ENCODE measurements at regions not wholly inside any gene's neighbourhood (a gene's known extent, or its start where the extent isn't known, plus 50 kb on each side); places are given as distances from the start of the nearest gene placed in this dataset.

DNA sequence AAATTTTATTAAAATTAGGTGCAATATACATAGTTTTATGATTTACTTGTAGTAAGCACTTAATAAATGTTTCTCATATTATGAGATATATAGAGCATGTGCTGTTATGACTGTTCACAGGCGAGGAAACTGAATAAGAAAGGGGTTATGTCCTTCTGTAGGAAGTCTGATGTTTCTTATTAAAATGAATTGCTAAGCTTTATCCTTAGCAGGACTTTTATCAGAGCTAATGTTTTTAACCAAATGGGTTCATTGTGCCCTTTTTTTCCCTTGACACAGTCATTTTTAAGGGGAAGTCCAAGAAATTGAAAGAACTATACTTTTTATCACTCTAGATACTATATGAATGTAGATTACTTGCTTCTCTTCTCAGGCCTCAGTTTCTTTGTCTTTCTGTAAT is 285.2 kb downstream of the PTPRC start:
- TF ChIP-seq CSDC2 (CRISPR knock-in tag; IDR thresholded peaks at IDR 0.05) (no peak), ZFP30 (CRISPR knock-in tag; IDR thresholded peaks at IDR 0.05) (no peak), ZFP3 (CRISPR knock-in tag; IDR thresholded peaks at IDR 0.05) (no peak), ZNF70 (CRISPR knock-in tag; IDR thresholded peaks at IDR 0.05) (no peak), ARNTL (CRISPR knock-in tag; IDR thresholded peaks at IDR 0.05; ENCODE audit: borderline replicate concordance, low read depth) (no peak), OSR1 (CRISPR knock-in tag; IDR thresholded peaks at IDR 0.05) (no peak), PPARA (CRISPR knock-in tag; IDR thresholded peaks at IDR 0.05; ENCODE audit: borderline replicate concordance) (no peak), ZNF8 (CRISPR knock-in tag; IDR thresholded peaks at IDR 0.05) (no peak), ESRRG (CRISPR knock-in tag; IDR thresholded peaks at IDR 0.05) (no peak), RARB (CRISPR knock-in tag; IDR thresholded peaks at IDR 0.05) (no peak)
- TF ChIP-seq, protein P1, sequence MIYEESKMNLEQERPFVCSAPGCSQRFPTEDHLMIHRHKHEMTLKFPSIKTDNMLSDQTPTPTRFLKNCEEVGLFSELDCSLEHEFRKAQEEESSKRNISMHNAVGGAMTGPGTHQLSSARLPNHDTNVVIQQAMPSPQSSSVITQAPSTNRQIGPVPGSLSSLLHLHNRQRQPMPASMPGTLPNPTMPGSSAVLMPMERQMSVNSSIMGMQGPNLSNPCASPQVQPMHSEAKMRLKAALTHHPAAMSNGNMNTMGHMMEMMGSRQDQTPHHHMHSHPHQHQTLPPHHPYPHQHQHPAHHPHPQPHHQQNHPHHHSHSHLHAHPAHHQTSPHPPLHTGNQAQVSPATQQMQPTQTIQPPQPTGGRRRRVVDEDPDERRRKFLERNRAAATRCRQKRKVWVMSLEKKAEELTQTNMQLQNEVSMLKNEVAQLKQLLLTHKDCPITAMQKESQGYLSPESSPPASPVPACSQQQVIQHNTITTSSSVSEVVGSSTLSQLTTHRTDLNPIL (CRISPR knock-in tag; IDR thresholded peaks at IDR 0.05; ENCODE audit: low read depth), result no peak
- TF ChIP-seq, protein P2, sequence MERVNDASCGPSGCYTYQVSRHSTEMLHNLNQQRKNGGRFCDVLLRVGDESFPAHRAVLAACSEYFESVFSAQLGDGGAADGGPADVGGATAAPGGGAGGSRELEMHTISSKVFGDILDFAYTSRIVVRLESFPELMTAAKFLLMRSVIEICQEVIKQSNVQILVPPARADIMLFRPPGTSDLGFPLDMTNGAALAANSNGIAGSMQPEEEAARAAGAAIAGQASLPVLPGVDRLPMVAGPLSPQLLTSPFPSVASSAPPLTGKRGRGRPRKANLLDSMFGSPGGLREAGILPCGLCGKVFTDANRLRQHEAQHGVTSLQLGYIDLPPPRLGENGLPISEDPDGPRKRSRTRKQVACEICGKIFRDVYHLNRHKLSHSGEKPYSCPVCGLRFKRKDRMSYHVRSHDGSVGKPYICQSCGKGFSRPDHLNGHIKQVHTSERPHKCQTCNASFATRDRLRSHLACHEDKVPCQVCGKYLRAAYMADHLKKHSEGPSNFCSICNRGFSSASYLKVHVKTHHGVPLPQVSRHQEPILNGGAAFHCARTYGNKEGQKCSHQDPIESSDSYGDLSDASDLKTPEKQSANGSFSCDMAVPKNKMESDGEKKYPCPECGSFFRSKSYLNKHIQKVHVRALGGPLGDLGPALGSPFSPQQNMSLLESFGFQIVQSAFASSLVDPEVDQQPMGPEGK (CRISPR knock-in tag; IDR thresholded peaks at IDR 0.05; ENCODE audit: borderline replicate concordance), result no peak
